ENCODE measurements at regions not wholly inside any gene's neighbourhood (a gene's known extent, or its start where the extent isn't known, plus 50 kb on each side); places are given as distances from the start of the nearest gene placed in this dataset.

DNA sequence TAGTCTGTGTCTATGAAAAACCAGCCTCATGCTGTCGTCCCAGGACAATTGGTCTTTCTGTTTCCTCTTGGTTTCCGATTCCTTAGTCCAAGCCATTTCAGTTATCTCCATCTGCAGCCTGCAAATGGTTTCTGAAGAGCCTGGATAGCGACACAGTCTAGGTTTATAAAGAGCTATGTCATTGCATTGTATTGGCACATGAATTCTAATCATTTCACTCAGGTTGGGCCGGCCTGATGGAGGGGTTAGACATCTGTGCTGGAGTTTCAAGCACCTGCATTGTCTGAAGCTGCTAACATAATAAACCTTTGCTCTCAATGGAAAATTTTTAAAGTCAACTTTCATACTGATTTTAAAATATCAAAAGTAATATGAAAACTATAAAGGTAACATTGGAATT, 232.6 kb upstream of the MAP3K7 start:
- H3K4me2 ChIP-seq (ENCODE audit: insufficient read depth in 1 of 2, low read depth in 2 of 2, low read length in 2 of 2), result no peak overlapping the region
- H3K27me3 ChIP-seq (replicated peaks in 1 of 4; ENCODE audit: control insufficient read depth in 3 of 4, extremely low read depth in 1 of 4, insufficient read depth in 3 of 4, low read length in 3 of 4), result no peaks in the 10 kb centered on the region
- POLR2A ChIA-PET (ENCODE audit: partially characterized antibody), result no interaction called here
- 95% methylated on average over 4 of the region's 4 CpGs; no CpG with 5 or more reads in 1 of the 2 experiments for WGBS, 2 experiments (ENCODE audit: extremely low coverage in 1 of 2, insufficient coverage in 1 of 2, insufficient read length in 1 of 2, insufficient replicate concordance in 2 of 2, low coverage in 1 of 2, low lambda C conversion rate in 2 of 2, missing lambda C conversion rate in 1 of 2)
- no peaks in the 10 kb centered on the region for H3K36me3 ChIP-seq (ENCODE audit: control insufficient read depth in 2 of 4, insufficient read depth in 4 of 4, low read length in 3 of 4)
- H3K9ac ChIP-seq (replicated peaks in 1 of 4; ENCODE audit: extremely low read depth in 1 of 4, low read depth in 3 of 4, low read length in 3 of 4), result no peak overlapping the region
- H2AK5ac ChIP-seq (ENCODE audit: low read depth, low read length), result no peak overlapping the region
- peak overlapping the region; percentile 67; the same call in 1 of the 2 replicates for H2AFZ ChIP-seq (ENCODE audit: low read length)
- no peak overlapping the region for H4K91ac ChIP-seq (replicated peaks; ENCODE audit: insufficient read length, low read length)
- FAIRE-seq, result no peak
- no peaks in the 10 kb centered on the region for H3K9me3 ChIP-seq (ENCODE audit: insufficient read depth in 2 of 2, low read depth in 1 of 2, low read length in 1 of 2)
- H2BK15ac ChIP-seq (ENCODE audit: low read length), result no peak overlapping the region
- H3K23ac ChIP-seq (ENCODE audit: insufficient read length), result no peak overlapping the region
- no peak overlapping the region for H2BK120ac ChIP-seq (replicated peaks; ENCODE audit: low read depth, low read length)
- H4K5ac ChIP-seq (ENCODE audit: insufficient read length, low read depth, low read length), result no peak overlapping the region
- H3K4me1 ChIP-seq (replicated peaks in 1 of 4; ENCODE audit: control insufficient read depth in 3 of 4, insufficient read depth in 4 of 4, low read length in 3 of 4), result no peaks in the 10 kb centered on the region
- H3K79me2 ChIP-seq (ENCODE audit: control insufficient read depth in 1 of 2, insufficient read depth in 2 of 2, low read length in 2 of 2), result no peaks in the 10 kb centered on the region
- H2BK20ac ChIP-seq (ENCODE audit: low read length), result no peak overlapping the region
- H2BK5ac ChIP-seq (ENCODE audit: low read depth, low read length), result no peak overlapping the region
- no peak overlapping the region for H3K14ac ChIP-seq (ENCODE audit: insufficient read length)
- H3K23me2 ChIP-seq (ENCODE audit: low read depth, low read length), result no peaks in the 10 kb centered on the region
- H3K79me1 ChIP-seq (ENCODE audit: low read depth, low read length), result no peaks in the 10 kb centered on the region
- no peak overlapping the region for H3K4ac ChIP-seq (replicated peaks; ENCODE audit: insufficient read length, low read depth, low read length)
- CTCF ChIA-PET (ENCODE audit: partially characterized antibody), result no interaction called here
- DNase-seq (ENCODE audit: low read depth in 1 of 2, low spot score in 2 of 2), result no peak
- H3K4me3 ChIP-seq (ENCODE audit: extremely low read depth in 1 of 4, insufficient read depth in 2 of 4, low read depth in 3 of 4, low read length in 4 of 4), result no peak overlapping the region
- H3K18ac ChIP-seq (ENCODE audit: extremely low read depth, low read length), result no peak overlapping the region
- no peak overlapping the region for H2BK12ac ChIP-seq (ENCODE audit: low read depth, low read length)
- H4K8ac ChIP-seq (ENCODE audit: extremely low read depth, insufficient read depth, low read length), result no peak overlapping the region
- H4K20me1 ChIP-seq (replicated peaks in 1 of 2; ENCODE audit: control insufficient read depth in 1 of 2, insufficient read depth in 2 of 2, low read length in 2 of 2), result no peaks in the 10 kb centered on the region
- H3K56ac ChIP-seq (replicated peaks; ENCODE audit: insufficient read length, low read depth, low read length), result no peak overlapping the region
- no peak overlapping the region for H3K27ac ChIP-seq (ENCODE audit: low read depth, low read length)
- no peak for TF ChIP-seq EZH2 (IDR thresholded peaks at IDR 0.05; ENCODE audit: low read depth, low read length, severe bottlenecking)
- no peak for TF ChIP-seq TAF7 (optimal IDR thresholded peaks at IDR 0.05; ENCODE audit: borderline replicate concordance, low read depth, low read length)
- TF ChIP-seq TEAD4 (IDR thresholded peaks at IDR 0.05; ENCODE audit: low read depth, low read length), result no peak
- no peak for TF ChIP-seq CBX8 (IDR thresholded peaks at IDR 0.05; ENCODE audit: borderline replicate concordance, low read depth, low read length)
- TF ChIP-seq, protein P1, sequence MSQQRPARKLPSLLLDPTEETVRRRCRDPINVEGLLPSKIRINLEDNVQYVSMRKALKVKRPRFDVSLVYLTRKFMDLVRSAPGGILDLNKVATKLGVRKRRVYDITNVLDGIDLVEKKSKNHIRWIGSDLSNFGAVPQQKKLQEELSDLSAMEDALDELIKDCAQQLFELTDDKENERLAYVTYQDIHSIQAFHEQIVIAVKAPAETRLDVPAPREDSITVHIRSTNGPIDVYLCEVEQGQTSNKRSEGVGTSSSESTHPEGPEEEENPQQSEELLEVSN (IDR thresholded peaks at IDR 0.05), result no peak
- TF ChIP-seq RXRA (IDR thresholded peaks at IDR 0.05; ENCODE audit: insufficient read depth, low read depth, low read length), result no peak
- TF ChIP-seq HDAC6 (IDR thresholded peaks at IDR 0.05; ENCODE audit: low read depth, low read length), result no peak
- no peak for TF ChIP-seq RBBP5 (IDR thresholded peaks at IDR 0.05; ENCODE audit: borderline replicate concordance, low read depth, low read length)

Measured in H1 (cell line).